A549 (cell line): ENCODE measurements at regions not wholly inside any gene's neighbourhood (a gene's known extent, or its start where the extent isn't known, plus 50 kb on each side); places are given as distances from the start of the nearest gene placed in this dataset.

ENCODE experiments used
- CEBPB ChIP-seq, 2 experiments: fragments of >200 bp in 1 of 2; sonication (Bioruptor Twin) in 1 of 2; formaldehyde crosslinking in 1 of 2; IDR thresholded peaks; 2 replicates each; pipeline ENCODE4 v1.6.1; 2012 to 2016
- CHD2 ChIP-seq: fragments of 150-350 bp; IDR thresholded peaks from 2 replicates; pipeline ENCODE4 v1.6.1; 2014; ENCODE audit warnings: low read length; ENCODE audit not compliant: partially characterized antibody
- CHD4 ChIP-seq: fragments of 200-600 bp; sonication (generic); IDR thresholded peaks from 2 replicates; pipeline ENCODE4 v1.6.1; 2016; ENCODE audit warnings: antibody characterized with exemption, mild to moderate bottlenecking, borderline replicate concordance
- MAZ ChIP-seq: fragments of 150-350 bp; IDR thresholded peaks from 2 replicates; pipeline ENCODE4 v1.6.1; 2014; ENCODE audit warnings: antibody characterized with exemption, low read depth, low read length, borderline replicate concordance
- PHF8 ChIP-seq: fragments of 200-600 bp; sonication (generic); IDR thresholded peaks from 2 replicates; pipeline ENCODE4 v1.6.1; 2016; ENCODE audit warnings: low read depth, mild to moderate bottlenecking, antibody characterized with exemption, moderate library complexity, borderline replicate concordance
- POLR2A ChIP-seq: IDR thresholded peaks from 2 replicates; pipeline ENCODE4 v1.6.1; 2012; ENCODE audit warnings: mild to moderate bottlenecking, low read length
- SREBF2 ChIP-seq: fragments of 450-650 bp; IDR thresholded peaks from 2 replicates; pipeline ENCODE4 v1.6.1; 2014; ENCODE audit warnings: mild to moderate bottlenecking, moderate library complexity
- TF ChIP-seq, protein P1 (sequence below): fragments of >200 bp; sonication (Bioruptor Twin); formaldehyde crosslinking; IDR thresholded peaks from 3 replicates; pipeline ENCODE4 v1.5.1; 2016
- TF ChIP-seq, protein P2 (sequence below): fragments of >200 bp; sonication (Bioruptor Twin); formaldehyde crosslinking; IDR thresholded peaks from 3 replicates; pipeline ENCODE4 v1.6.1; 2016

DNA sequence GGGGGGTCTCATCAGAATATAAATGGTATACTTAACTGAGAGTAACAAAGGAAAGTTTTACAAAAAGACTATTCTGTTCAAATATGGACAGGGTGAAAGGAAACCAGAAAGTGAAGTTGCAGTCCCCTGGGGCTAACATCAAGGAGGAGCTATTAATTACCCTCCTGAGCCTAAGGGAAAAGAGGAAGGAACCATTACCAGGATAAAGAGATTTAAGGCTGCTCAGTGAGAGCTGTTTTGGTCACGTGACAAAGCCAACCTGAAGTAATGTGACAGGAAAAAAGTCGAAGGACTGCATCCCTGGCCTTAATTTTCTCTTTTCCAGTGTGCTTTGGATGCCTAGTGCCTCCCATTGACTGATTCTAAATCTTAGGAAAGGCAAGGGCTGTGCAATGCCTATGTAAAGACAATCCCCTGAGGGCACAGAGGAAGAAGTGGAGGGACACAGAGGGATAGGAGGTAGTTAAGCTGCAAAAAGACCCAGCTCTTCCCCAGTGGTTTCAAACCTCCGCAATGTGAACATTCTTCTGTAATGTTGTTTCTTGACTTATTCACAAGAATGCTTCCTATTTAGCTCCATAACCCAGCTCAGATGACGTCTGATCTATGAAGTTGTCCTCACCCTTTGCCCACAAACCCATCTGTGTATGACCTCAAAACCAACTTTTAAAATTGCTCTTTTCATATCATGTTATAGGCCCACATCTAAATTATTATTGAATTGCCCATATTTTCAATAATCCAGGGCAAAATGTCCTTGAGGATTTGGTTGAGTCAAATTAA is 187.7 kb upstream of the DCN start:
- TF ChIP-seq, protein P1, sequence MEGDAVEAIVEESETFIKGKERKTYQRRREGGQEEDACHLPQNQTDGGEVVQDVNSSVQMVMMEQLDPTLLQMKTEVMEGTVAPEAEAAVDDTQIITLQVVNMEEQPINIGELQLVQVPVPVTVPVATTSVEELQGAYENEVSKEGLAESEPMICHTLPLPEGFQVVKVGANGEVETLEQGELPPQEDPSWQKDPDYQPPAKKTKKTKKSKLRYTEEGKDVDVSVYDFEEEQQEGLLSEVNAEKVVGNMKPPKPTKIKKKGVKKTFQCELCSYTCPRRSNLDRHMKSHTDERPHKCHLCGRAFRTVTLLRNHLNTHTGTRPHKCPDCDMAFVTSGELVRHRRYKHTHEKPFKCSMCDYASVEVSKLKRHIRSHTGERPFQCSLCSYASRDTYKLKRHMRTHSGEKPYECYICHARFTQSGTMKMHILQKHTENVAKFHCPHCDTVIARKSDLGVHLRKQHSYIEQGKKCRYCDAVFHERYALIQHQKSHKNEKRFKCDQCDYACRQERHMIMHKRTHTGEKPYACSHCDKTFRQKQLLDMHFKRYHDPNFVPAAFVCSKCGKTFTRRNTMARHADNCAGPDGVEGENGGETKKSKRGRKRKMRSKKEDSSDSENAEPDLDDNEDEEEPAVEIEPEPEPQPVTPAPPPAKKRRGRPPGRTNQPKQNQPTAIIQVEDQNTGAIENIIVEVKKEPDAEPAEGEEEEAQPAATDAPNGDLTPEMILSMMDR: no peak
- no peak for TF ChIP-seq CHD4
- no peak for TF ChIP-seq CEBPB (IDR thresholded peaks at IDR 0.05)
- TF ChIP-seq POLR2A: no peak
- no peak for TF ChIP-seq MAZ
- TF ChIP-seq PHF8: no peak
- no peak for TF ChIP-seq CHD2
- TF ChIP-seq, protein P2, sequence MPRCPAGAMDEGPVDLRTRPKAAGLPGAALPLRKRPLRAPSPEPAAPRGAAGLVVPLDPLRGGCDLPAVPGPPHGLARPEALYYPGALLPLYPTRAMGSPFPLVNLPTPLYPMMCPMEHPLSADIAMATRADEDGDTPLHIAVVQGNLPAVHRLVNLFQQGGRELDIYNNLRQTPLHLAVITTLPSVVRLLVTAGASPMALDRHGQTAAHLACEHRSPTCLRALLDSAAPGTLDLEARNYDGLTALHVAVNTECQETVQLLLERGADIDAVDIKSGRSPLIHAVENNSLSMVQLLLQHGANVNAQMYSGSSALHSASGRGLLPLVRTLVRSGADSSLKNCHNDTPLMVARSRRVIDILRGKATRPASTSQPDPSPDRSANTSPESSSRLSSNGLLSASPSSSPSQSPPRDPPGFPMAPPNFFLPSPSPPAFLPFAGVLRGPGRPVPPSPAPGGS: no peak
- no peak for TF ChIP-seq SREBF2
